CD4-positive, CD25-positive, alpha-beta regulatory T cell (primary cell): ENCODE measurements at regions not wholly inside any gene's neighbourhood (a gene's known extent, or its start where the extent isn't known, plus 50 kb on each side); places are given as distances from the start of the nearest gene placed in this dataset.

Experiments used
- ATAC-seq, 2 donors: fragments of 150-1000 bp; cut with Tn5 transposase; one replicate each; pipeline ENCODE4 v1.10.0; 2021; ENCODE audit warnings: low read depth in 2 of 2, moderate number of reproducible peaks in 2 of 2, moderate library complexity in 1 of 2
- DNase-seq, 3 donors: peaks; one replicate each; pipeline versions ENCODE4 v3.0.0 to v3.0.0-alpha.2; 2012 to 2022; ENCODE audit warnings: mixed read lengths in 1 of 3
- H3K27ac ChIP-seq: one replicate; pipeline ENCODE4 v1.7.0; 2013; ENCODE audit warnings: mild to moderate bottlenecking, low read length; ENCODE audit not compliant: insufficient read depth, poor library complexity, severe bottlenecking
- H3K27me3 ChIP-seq: one replicate; pipeline ENCODE4 v1.7.0; 2013; ENCODE audit warnings: low read length; ENCODE audit not compliant: control insufficient read depth, insufficient read depth
- H3K36me3 ChIP-seq: one replicate; pipeline ENCODE4 v1.7.0; 2013; ENCODE audit warnings: mild to moderate bottlenecking, low read length, moderate library complexity; ENCODE audit not compliant: control insufficient read depth, insufficient read depth
- H3K4me1 ChIP-seq: 2 replicates; pipeline ENCODE4 v1.7.0; 2013; ENCODE audit warnings: mild to moderate bottlenecking, low read length; ENCODE audit not compliant: insufficient read depth, control insufficient read depth, poor library complexity, severe bottlenecking
- H3K4me3 ChIP-seq: one replicate; pipeline ENCODE4 v1.7.0; 2013; ENCODE audit warnings: low read depth, mild to moderate bottlenecking, low read length, moderate library complexity
- H3K9me3 ChIP-seq, 2 experiments: 1 replicate in 1 of 2; 2 replicates in 1 of 2; pipeline ENCODE4 v1.7.0; 2013; ENCODE audit warnings: low read length in 2 of 2, mild to moderate bottlenecking in 1 of 2, moderate library complexity in 1 of 2; ENCODE audit not compliant: control insufficient read depth in 2 of 2
- H3K27ac Mint-ChIP-seq, 3 donors: one replicate each; pipeline ENCODE4 v1.8.0; 2020 to 2022; ENCODE audit warnings: mild to moderate bottlenecking in 3 of 3, mixed read lengths in 3 of 3, moderate library complexity in 2 of 3
- H3K27me3 Mint-ChIP-seq: one replicate; pipeline ENCODE4 v1.8.0; 2022; ENCODE audit warnings: mild to moderate bottlenecking, mixed read lengths
- H3K36me3 Mint-ChIP-seq: one replicate; pipeline ENCODE4 v1.8.0; 2020; ENCODE audit warnings: mixed read lengths
- H3K4me1 Mint-ChIP-seq, 4 donors: one replicate each; pipeline ENCODE4 v1.8.0; 2020 to 2022; ENCODE audit warnings: mixed read lengths in 4 of 4, mild to moderate bottlenecking in 1 of 4
- H3K4me3 Mint-ChIP-seq, 4 donors: one replicate each; pipeline ENCODE4 v1.8.0; 2020 to 2022; ENCODE audit warnings: mild to moderate bottlenecking in 4 of 4, mixed read lengths in 4 of 4, moderate library complexity in 3 of 4
- H3K9me3 Mint-ChIP-seq, 7 donors: one replicate each; pipeline ENCODE4 v1.8.0; 2020 to 2022; ENCODE audit warnings: mixed read lengths in 7 of 7, mild to moderate bottlenecking in 3 of 7, moderate library complexity in 2 of 7

DNA sequence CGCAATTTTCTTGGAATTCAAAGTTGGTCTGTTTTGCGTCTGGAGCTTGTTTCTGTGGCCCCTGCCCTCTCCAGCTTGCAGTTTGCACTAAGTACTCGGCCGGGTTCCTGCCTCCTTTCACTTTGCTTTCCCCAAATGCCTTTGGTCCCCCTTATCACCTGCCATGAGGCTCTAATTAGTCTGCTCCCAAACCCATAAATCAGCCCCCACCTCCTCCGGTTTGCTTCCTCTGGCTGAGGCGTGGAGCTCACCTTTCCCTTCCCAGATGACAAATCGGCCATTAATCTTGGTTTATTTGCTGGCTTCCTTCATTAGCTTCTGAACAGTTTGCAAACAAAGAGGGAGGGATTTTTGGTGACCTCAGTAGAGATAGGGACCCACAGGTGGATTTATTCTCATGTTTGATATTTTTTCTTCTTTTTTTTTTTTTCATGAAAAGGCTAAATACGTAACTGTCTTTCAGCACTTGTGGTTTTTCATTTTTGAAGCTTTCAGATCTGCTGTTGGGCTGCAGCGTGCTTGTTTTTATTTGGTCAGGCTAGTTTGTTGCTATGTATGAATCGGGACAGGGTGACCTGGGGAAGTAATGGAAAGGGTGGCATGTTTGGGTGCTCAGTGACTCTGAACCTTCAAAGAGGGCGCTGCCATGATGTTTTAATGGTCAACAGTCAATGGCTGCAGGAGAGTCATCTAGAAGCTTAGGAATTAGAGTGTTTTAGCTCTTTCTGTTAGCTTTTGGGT is 121.7 kb upstream of the JAG1 start:
- Mint-ChIP-seq H3K27me3 (no peaks in the 10 kb centered on the region), H3K27ac (no peak overlapping the region), H3K4me3 (no peak overlapping the region), H3K9me3 (peaks cover 0 to 7% (median 0%) of the 10 kb centered on the region in 7 donors), H3K36me3 (no peaks in the 10 kb centered on the region), H3K4me1 (no peaks in the 10 kb centered on the region)
- no peak for DNase-seq
- no peaks in the 10 kb centered on the region for H3K27me3 ChIP-seq
- no peak overlapping the region for H3K4me3 ChIP-seq
- H3K27ac ChIP-seq = no peak overlapping the region
- no peaks in the 10 kb centered on the region for H3K9me3 ChIP-seq
- ATAC-seq = no peak
- H3K36me3 ChIP-seq = no peaks in the 10 kb centered on the region
- no peaks in the 10 kb centered on the region for H3K4me1 ChIP-seq

DNA sequence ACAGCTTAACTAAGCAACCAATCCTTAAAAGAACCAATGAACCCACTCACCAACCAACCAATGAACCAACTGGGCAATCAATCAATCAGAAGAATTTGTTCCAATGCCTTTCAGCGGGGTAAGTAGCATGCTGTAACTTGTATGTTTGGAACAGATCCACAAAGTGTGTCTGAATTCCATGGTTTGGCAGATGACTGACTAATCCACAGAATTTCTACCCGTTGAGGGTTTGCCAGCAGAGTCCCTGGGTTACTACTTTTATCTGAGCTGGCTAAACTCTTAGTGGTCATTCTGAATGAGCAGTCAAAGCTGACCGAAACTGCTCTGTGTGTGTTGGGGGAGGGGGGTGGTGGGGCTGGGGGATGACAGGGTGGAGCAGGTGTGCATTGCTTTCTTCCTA is 125.0 kb upstream of the JAG1 start:
- ATAC-seq (no peak), DNase-seq (no peak)
- H3K36me3 Mint-ChIP-seq = no peaks in the 10 kb centered on the region
- peaks cover 0 to 4% (median 0%) of the 10 kb centered on the region in 4 donors for H3K4me1 Mint-ChIP-seq
- no peaks in the 10 kb centered on the region for H3K27me3 ChIP-seq
- H3K27me3 Mint-ChIP-seq = no peaks in the 10 kb centered on the region
- H3K27ac ChIP-seq = no peak overlapping the region
- no peaks in the 10 kb centered on the region for H3K9me3 ChIP-seq
- no peak overlapping the region for H3K4me3 Mint-ChIP-seq
- H3K27ac Mint-ChIP-seq = no peak overlapping the region
- H3K36me3 ChIP-seq = no peaks in the 10 kb centered on the region
- no peaks in the 10 kb centered on the region for H3K4me1 ChIP-seq
- peaks cover 0 to 7% (median 1%) of the 10 kb centered on the region in 7 donors for H3K9me3 Mint-ChIP-seq
- H3K4me3 ChIP-seq = no peak overlapping the region

DNA sequence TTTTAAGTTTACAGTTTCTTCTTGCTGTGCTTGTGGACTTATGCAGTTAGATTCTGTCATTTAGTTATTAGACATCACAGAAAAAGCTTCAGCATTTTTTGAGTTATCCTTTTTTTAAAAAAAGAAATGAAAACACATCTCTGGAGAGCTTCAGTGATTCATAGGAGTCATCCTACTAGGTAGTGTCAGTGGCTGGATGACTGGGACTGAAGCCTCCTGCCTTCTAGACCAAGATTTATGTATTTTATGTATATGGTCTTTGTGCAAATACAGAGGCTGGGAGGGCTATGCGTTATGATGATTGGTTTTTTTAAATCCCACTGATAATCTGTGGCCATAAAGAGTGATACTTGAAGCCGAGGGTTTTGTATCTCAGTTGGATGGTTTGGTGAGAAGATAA is 125.9 kb upstream of the JAG1 start:
- no peak overlapping the region for H3K27ac Mint-ChIP-seq
- no peak overlapping the region for H3K27ac ChIP-seq

DNA sequence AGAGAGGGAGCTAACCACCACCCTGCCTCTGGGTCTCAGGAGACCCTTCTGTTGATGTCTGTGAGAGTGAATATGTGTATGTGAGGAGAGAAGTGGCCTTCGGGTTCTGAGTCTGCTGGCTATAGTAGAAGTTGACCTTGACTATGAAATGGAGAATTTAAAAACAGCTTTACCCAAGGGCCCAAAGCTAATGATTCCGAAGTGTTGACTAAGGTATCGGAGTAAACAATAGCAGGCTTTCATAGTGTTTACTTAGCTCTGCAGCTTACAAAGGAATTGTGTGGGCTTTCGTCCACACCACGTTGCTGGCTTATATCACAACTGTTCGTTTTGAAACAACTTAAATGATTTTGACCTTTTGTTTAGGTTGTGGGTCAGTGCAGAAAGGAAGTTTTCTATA is 126.5 kb upstream of the JAG1 start:
- no peaks in the 10 kb centered on the region for H3K36me3 Mint-ChIP-seq
- ATAC-seq (no peak), DNase-seq (no peak)
- H3K9me3 ChIP-seq = no peaks in the 10 kb centered on the region
- no peak overlapping the region for H3K27ac Mint-ChIP-seq
- peaks cover 0 to 4% (median 0%) of the 10 kb centered on the region in 4 donors for H3K4me1 Mint-ChIP-seq
- no peaks in the 10 kb centered on the region for H3K27me3 Mint-ChIP-seq
- H3K36me3 ChIP-seq = no peaks in the 10 kb centered on the region
- peaks cover 0 to 7% (median 1%) of the 10 kb centered on the region in 7 donors for H3K9me3 Mint-ChIP-seq
- no peaks in the 10 kb centered on the region for H3K27me3 ChIP-seq
- H3K4me3 Mint-ChIP-seq = no peak overlapping the region
- H3K4me3 ChIP-seq = no peak overlapping the region
- H3K4me1 ChIP-seq = no peaks in the 10 kb centered on the region
- H3K27ac ChIP-seq = no peak overlapping the region

More for the DNA sequence above, 125.9 kb upstream of the JAG1 start:
- Histone ChIP-seq H3K4me3 (no peak overlapping the region), H3K9me3 (no peaks in the 10 kb centered on the region), H3K27me3 (no peaks in the 10 kb centered on the region), H3K36me3 (no peaks in the 10 kb centered on the region), H3K4me1 (no peaks in the 10 kb centered on the region)
- Mint-ChIP-seq H3K4me1 (peaks cover 0 to 4% (median 0%) of the 10 kb centered on the region in 4 donors), H3K27me3 (no peaks in the 10 kb centered on the region), H3K36me3 (no peaks in the 10 kb centered on the region), H3K4me3 (no peak overlapping the region), H3K9me3 (peaks cover 0 to 7% (median 1%) of the 10 kb centered on the region in 7 donors)
- ATAC-seq = no peak
- no peak for DNase-seq

DNA sequence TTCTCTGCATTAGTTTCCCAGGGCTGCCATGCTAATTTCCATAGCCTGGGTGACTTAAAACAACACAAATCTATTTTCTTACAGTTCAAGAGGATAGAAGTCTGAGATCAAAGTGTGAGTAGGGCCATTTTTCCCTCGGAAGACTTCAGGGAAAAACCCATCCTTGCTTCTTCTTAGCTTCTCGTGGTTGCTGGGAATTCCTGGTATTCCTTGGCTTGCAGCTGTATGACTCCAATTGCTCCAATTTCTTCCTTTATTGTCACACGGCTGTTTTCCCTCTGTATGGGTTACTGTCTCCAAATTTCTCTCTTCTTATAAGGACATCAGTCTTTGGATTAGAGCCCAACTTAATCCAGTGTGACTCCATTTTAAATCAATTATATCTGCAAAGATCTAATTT is 128.4 kb upstream of the JAG1 start:
- Histone ChIP-seq H3K9me3 (no peaks in the 10 kb centered on the region), H3K4me1 (no peaks in the 10 kb centered on the region), H3K27me3 (no peaks in the 10 kb centered on the region), H3K36me3 (no peaks in the 10 kb centered on the region), H3K4me3 (no peak overlapping the region), H3K27ac (no peak overlapping the region)
- H3K36me3 Mint-ChIP-seq = no peaks in the 10 kb centered on the region
- H3K27me3 Mint-ChIP-seq = no peaks in the 10 kb centered on the region
- H3K4me3 Mint-ChIP-seq = no peak overlapping the region
- H3K4me1 Mint-ChIP-seq = peaks cover 0 to 4% (median 0%) of the 10 kb centered on the region in 4 donors
- ATAC-seq = no peak
- H3K27ac Mint-ChIP-seq = no peak overlapping the region
- peaks cover 0 to 5% (median 1%) of the 10 kb centered on the region in 7 donors for H3K9me3 Mint-ChIP-seq
- no peak for DNase-seq

DNA sequence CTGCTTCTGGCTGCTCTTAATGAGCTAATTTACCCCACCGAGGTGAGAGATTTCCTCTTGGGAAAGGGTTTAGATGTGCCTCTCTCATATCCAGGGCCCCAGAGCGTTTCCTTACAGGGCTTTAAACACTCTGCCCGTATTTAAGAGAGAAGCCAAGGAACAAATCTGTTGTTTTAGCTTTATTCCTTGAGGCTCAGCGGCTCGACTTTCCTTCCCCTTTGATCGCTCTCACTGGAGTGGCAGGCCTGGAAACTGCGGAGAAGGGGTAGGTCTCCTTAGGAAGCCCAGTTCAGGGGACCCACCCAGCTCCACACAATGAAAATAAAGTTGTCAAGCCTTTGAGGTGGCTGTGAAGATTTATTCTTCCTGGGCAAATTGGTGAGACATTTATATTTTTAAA is 132.0 kb upstream of the JAG1 start:
- ATAC-seq = no peak
- Histone ChIP-seq H3K27me3 (no peaks in the 10 kb centered on the region), H3K4me1 (no peaks in the 10 kb centered on the region), H3K4me3 (no peak overlapping the region), H3K36me3 (no peaks in the 10 kb centered on the region), H3K9me3 (peaks cover 0 to 2% of the 10 kb centered on the region in 2 experiments), H3K27ac (no peak overlapping the region)
- Mint-ChIP-seq H3K36me3 (no peaks in the 10 kb centered on the region), H3K4me3 (no peak overlapping the region), H3K27me3 (no peaks in the 10 kb centered on the region), H3K4me1 (peaks cover 0 to 4% (median 0%) of the 10 kb centered on the region in 4 donors), H3K9me3 (peaks cover 0 to 3% (median 1%) of the 10 kb centered on the region in 7 donors), H3K27ac (no peak overlapping the region)
- no peak for DNase-seq

DNA sequence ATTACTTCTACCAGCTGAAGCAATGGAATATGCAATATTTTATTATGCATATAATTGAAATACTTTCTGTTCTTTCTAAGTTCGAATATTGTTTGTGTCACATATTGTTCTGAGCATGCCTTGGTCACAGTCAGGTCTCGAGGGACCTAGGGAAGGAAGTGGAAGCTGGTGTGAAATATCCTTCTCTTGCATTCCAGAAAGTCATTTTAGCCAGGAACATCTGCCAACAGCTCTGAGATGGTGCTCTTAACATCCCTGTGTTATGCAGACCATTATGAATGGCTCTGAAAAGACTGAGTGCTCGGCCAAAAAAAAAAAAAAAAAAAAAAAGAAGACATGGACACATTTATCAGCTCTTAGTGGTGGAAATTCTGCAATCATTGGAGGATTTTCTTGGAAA is 132.7 kb upstream of the JAG1 start:
- no peak overlapping the region for H3K4me3 ChIP-seq
- H3K27ac Mint-ChIP-seq = no peak overlapping the region
- H3K9me3 Mint-ChIP-seq = peaks cover 0 to 6% (median 1%) of the 10 kb centered on the region in 7 donors
- ATAC-seq (no peak), DNase-seq (no peak)
- H3K36me3 Mint-ChIP-seq = no peaks in the 10 kb centered on the region
- H3K9me3 ChIP-seq = peaks cover 0 to 2% of the 10 kb centered on the region in 2 experiments
- no peaks in the 10 kb centered on the region for H3K36me3 ChIP-seq
- no peaks in the 10 kb centered on the region for H3K27me3 ChIP-seq
- H3K27ac ChIP-seq = no peak overlapping the region
- H3K27me3 Mint-ChIP-seq = no peaks in the 10 kb centered on the region
- H3K4me1 Mint-ChIP-seq = peaks cover 0 to 4% (median 0%) of the 10 kb centered on the region in 4 donors
- no peaks in the 10 kb centered on the region for H3K4me1 ChIP-seq
- no peak overlapping the region for H3K4me3 Mint-ChIP-seq

DNA sequence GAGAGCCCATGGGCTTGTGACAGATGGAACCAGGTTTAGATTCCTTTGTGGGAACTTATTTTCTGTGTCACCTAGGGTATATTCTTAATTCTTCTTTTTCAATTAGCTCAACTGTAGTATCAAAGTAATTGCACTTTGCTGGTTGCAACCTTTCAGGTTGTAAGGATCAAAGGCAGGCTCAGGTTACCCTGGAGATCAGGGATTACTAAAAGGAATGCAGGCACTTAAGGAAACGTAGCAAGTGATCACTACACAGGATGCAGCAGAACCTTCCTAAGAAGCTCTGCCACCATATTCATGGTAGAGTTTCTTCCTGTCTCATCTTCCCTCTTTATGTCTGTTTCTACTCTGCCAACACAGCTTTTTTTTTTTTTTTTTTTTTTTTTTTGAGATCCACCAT is 133.2 kb upstream of the JAG1 start:
- Histone ChIP-seq H3K27me3 (no peaks in the 10 kb centered on the region), H3K27ac (no peak overlapping the region), H3K36me3 (no peaks in the 10 kb centered on the region), H3K4me1 (no peaks in the 10 kb centered on the region), H3K4me3 (no peak overlapping the region), H3K9me3 (peaks cover 0 to 2% of the 10 kb centered on the region in 2 experiments)
- DNase-seq (no peak), ATAC-seq (no peak)
- Mint-ChIP-seq H3K36me3 (no peaks in the 10 kb centered on the region), H3K4me1 (peaks cover 0 to 4% (median 0%) of the 10 kb centered on the region in 4 donors), H3K4me3 (no peak overlapping the region), H3K9me3 (peaks cover 0 to 7% (median 1%) of the 10 kb centered on the region in 7 donors), H3K27me3 (no peaks in the 10 kb centered on the region), H3K27ac (no peak overlapping the region)
